HCT116 (cell line): ENCODE measurements at regions not wholly inside any gene's neighbourhood (a gene's known extent, or its start where the extent isn't known, plus 50 kb on each side); places are given as distances from the start of the nearest gene placed in this dataset.

Source experiments
- ATAC-seq: fragments of 200-7000 bp; cut with Tn5 transposase; 2 replicates; pipeline ENCODE4 v1.9.1; 2020; ENCODE audit warnings: mild to moderate bottlenecking, moderate library complexity
- BruUV-seq: library from RNA; stranded (reverse); fragments of 400-500 nt; replicated peaks from 2 replicates; lab custom pipeline; 2021; lab: Mats Ljungman, UMichigan
- CTCF ChIA-PET: fragments of 300-600 bp; sonication (Branson Sonifier 250); formaldehyde crosslinking; loops from one replicate; lab custom pipeline; 2021; ENCODE audit warnings: antibody characterized with exemption; lab: Charles Lee
- POLR2A ChIA-PET: fragments of 300-600, 350-600 bp; sonication (Branson Sonifier 250); formaldehyde crosslinking; loops from one replicate; lab custom pipeline; 2021; ENCODE audit warnings: antibody characterized with exemption; lab: Charles Lee
- RAD21 ChIA-PET, 2 experiments: fragments of 300-600 bp; sonication (Branson Sonifier 250); formaldehyde crosslinking; loops; one replicate each; lab custom pipeline; 2023; ENCODE audit warnings: low total read pairs in 2 of 2; ENCODE audit not compliant: uncharacterized antibody in 2 of 2, unreplicated experiment in 2 of 2, low non-redundant PET in 1 of 2; lab: Charles Lee
- DNase-seq: peaks from one replicate; pipeline ENCODE4 v3.0.0-alpha.2; 2010; ENCODE audit warnings: low read depth, low spot score
- H2AFZ ChIP-seq: fragments of 200-600 bp; shearing (Covaris generic), sonication (generic); 2 replicates; pipeline ENCODE4 v1.6.1; 2017; ENCODE audit warnings: low read depth, mixed run types, mixed read lengths, antibody characterized with exemption, low read length; ENCODE audit not compliant: poor library complexity, severe bottlenecking
- H3K27ac ChIP-seq: 2 replicates; pipeline ENCODE4 v1.5.1; 2012; ENCODE audit warnings: low read depth, low read length
- H3K27me3 ChIP-seq: fragments of 200-600 bp; sonication (generic); 2 replicates; pipeline ENCODE4 v1.6.1; 2016; ENCODE audit warnings: mixed run types, low read length, mixed read lengths; ENCODE audit not compliant: insufficient read depth
- H3K36me3 ChIP-seq, 2 experiments: fragments of 200-500 bp in 1 of 2; fragments of 200-600 bp in 1 of 2; sonication (Bioruptor generic) in 1 of 2; sonication (generic) in 1 of 2; 2 replicates each; pipeline versions ENCODE4 v1.5.1 to v1.6.1; 2014 to 2016; ENCODE audit warnings: low read length in 2 of 2, inconsistent platforms in 1 of 2, mixed read lengths in 1 of 2, mixed run types in 1 of 2; ENCODE audit not compliant: insufficient read depth in 2 of 2, control insufficient read depth in 1 of 2
- H3K4me1 ChIP-seq, 2 experiments: fragments of 200-600 bp in 1 of 2; sonication (generic) in 1 of 2; 2 replicates each; pipeline versions ENCODE4 v1.5.1 to v1.6.1; 2012 to 2017; ENCODE audit warnings: low read length in 2 of 2, inconsistent platforms in 1 of 2, mild to moderate bottlenecking in 1 of 2, mixed read lengths in 1 of 2, mixed run types in 1 of 2, moderate library complexity in 1 of 2; ENCODE audit not compliant: insufficient read depth in 2 of 2, control insufficient read depth in 1 of 2
- H3K4me2 ChIP-seq: fragments of 200-600 bp; sonication (generic); 2 replicates; pipeline ENCODE4 v1.6.1; 2017; ENCODE audit warnings: mixed run types, low read length, mixed read lengths
- H3K4me3 ChIP-seq, 2 experiments: fragments of 200-600 bp in 1 of 2; sonication (generic) in 1 of 2; replicated peaks in 1 of 2; 2 replicates each; pipeline ENCODE4 v1.5.1; 2011 to 2016; ENCODE audit warnings: low read length in 2 of 2, control low read depth in 1 of 2, low read depth in 1 of 2, mild to moderate bottlenecking in 1 of 2, mixed read lengths in 1 of 2, mixed run types in 1 of 2
- H3K79me2 ChIP-seq: fragments of 200-600 bp; sonication (generic); 2 replicates; pipeline ENCODE4 v1.6.1; 2017; ENCODE audit warnings: mild to moderate bottlenecking, mixed run types, low read length, moderate library complexity, mixed read lengths; ENCODE audit not compliant: insufficient read depth
- H3K9ac ChIP-seq: fragments of 200-600 bp; sonication (generic); 2 replicates; pipeline ENCODE4 v1.6.1; 2016; ENCODE audit warnings: low read length, mixed read lengths
- H3K9me2 ChIP-seq: fragments of 200-600 bp; sonication (generic), shearing (Covaris generic); 2 replicates; pipeline ENCODE4 v1.6.1; 2017; ENCODE audit warnings: mixed run types, mild to moderate bottlenecking, moderate library complexity; ENCODE audit not compliant: insufficient read depth
- H3K9me3 ChIP-seq, 2 experiments: fragments of 200-500 bp in 1 of 2; fragments of 200-600 bp in 1 of 2; sonication (Bioruptor generic) in 1 of 2; sonication (generic) in 1 of 2; 2 replicates each; pipeline ENCODE4 v1.6.1; 2014 to 2017; ENCODE audit warnings: low read length in 2 of 2, mixed read lengths in 2 of 2, inconsistent platforms in 1 of 2, low read depth in 1 of 2, mild to moderate bottlenecking in 1 of 2, mixed run types in 1 of 2, moderate library complexity in 1 of 2; ENCODE audit not compliant: control insufficient read depth in 1 of 2, insufficient read depth in 1 of 2
- H4K20me1 ChIP-seq: fragments of 200-600 bp; sonication (generic), shearing (Covaris generic); 2 replicates; pipeline ENCODE4 v1.6.1; 2017; ENCODE audit warnings: mixed run types, mild to moderate bottlenecking, moderate library complexity; ENCODE audit not compliant: insufficient read depth
- ELF1 ChIP-seq: IDR thresholded peaks from 2 replicates; pipeline ENCODE4 v1.6.1; 2012; ENCODE audit warnings: low read depth, borderline replicate concordance
- EZH2 ChIP-seq: fragments of 200-600 bp; sonication (generic); IDR thresholded peaks from 2 replicates; pipeline ENCODE4 v1.6.1; 2017; ENCODE audit warnings: antibody characterized with exemption, mixed run types
- EZH2phosphoT487 ChIP-seq: fragments of 200-600 bp; IDR thresholded peaks from 2 replicates; pipeline ENCODE4 v1.6.1; 2018; ENCODE audit warnings: antibody characterized with exemption, borderline replicate concordance
- JUND ChIP-seq: IDR thresholded peaks from 2 replicates; pipeline ENCODE4 v1.6.1; 2012
- POLR2AphosphoS5 ChIP-seq: IDR thresholded peaks from 2 replicates; pipeline ENCODE4 v1.6.1; 2011; ENCODE audit warnings: mild to moderate bottlenecking, low read depth, low read length, moderate library complexity
- REST ChIP-seq: IDR thresholded peaks from 2 replicates; pipeline ENCODE4 v1.6.1; 2012; ENCODE audit warnings: low read depth
- SP1 ChIP-seq: IDR thresholded peaks from 2 replicates; pipeline ENCODE4 v1.6.1; 2012; ENCODE audit warnings: low read depth
- TCF7L2 ChIP-seq: IDR thresholded peaks from 2 replicates; pipeline ENCODE4 v1.7.0; 2011; ENCODE audit warnings: borderline replicate concordance, inconsistent platforms; ENCODE audit not compliant: insufficient read depth, insufficient read length; ENCODE audit errors: extremely low read depth
- YY1 ChIP-seq: IDR thresholded peaks from 2 replicates; pipeline ENCODE4 v1.6.1; 2011; ENCODE audit warnings: low read length, low read depth, moderate library complexity, mild to moderate bottlenecking; ENCODE audit not compliant: insufficient replicate concordance; ENCODE audit errors: extremely low read depth
- ZBTB33 ChIP-seq: IDR thresholded peaks from 2 replicates; pipeline ENCODE4 v1.6.1; 2011; ENCODE audit warnings: mild to moderate bottlenecking, low read length, moderate library complexity; ENCODE audit not compliant: insufficient replicate concordance; ENCODE audit errors: extremely low read depth
- ZFX ChIP-seq: fragments of 450-650 bp; IDR thresholded peaks from 2 replicates; pipeline ENCODE4 v1.6.1; 2017
- intact Hi-C: fragments of 100-400 bp; cut with micrococcal nuclease; formaldehyde crosslinking; loops from 2 replicates; pipeline ENCODE4 v1.10.0; 2022

DNA sequence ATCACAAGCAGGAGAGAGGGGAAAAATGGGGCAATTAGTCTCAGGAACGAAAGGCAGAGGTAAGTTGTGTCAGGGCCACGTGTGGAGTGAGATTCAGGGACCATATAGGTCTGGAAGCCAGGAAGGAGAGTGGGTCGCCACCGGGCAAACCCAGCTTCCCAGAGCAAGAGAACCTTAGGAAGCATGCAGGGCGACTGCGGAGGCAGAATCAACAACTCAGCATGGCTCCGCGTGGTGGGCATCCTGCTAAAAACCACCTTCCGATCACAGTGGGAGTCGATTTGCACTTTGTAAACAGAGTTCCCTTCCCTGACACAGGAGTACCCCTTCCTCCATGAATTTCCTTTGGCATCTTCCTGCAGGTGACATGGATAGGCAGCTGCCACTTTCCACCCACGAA lies 114.6 kb downstream of the TTC32 start (continued):
- TF ChIP-seq REST, result no peak
- no peak for TF ChIP-seq EZH2
- no peak for TF ChIP-seq ELF1
- TF ChIP-seq POLR2AphosphoS5, result no peak
- TF ChIP-seq, all 23 proteins: peak for 0

- POLR2A ChIA-PET, result no interaction called here
- intact Hi-C loops, result no loop called here
- ATAC-seq, result peak; percentile 44
Observed at GRCh38 chr2:19786408-19787058, 115.2 kb downstream of the TTC32 start.

More at GRCh38 chr2:19786408-19787058, 115.2 kb downstream of the TTC32 start:
- H3K4me3 ChIP-seq, result no peak overlapping the region
- RAD21 ChIA-PET, result no interaction called here
- TF ChIP-seq EZH2phosphoT487 (no peak), POLR2AphosphoS5 (no peak), ZBTB33 (no peak), ZFX (no peak), EZH2 (no peak), TCF7L2 (no peak), JUND (no peak), YY1 (no peak), SP1 (no peak)
- H3K9me2 ChIP-seq, result no peaks in the 10 kb centered on the region
- no peak overlapping the region for H3K9ac ChIP-seq
- DNase-seq, result no peak
- no peaks in the 10 kb centered on the region for H3K9me3 ChIP-seq
- peaks cover 0 to 18% of the 10 kb centered on the region in 2 experiments; a peak in 2 of 4 replicates for H3K4me1 ChIP-seq
- no peaks in the 10 kb centered on the region for H3K36me3 ChIP-seq
- H3K27me3 ChIP-seq, result peaks cover 4% of the 10 kb centered on the region; the same call in 1 of the 2 replicates
- no TSS peak for BruUV-seq
- no peak overlapping the region for H3K27ac ChIP-seq
- CTCF ChIA-PET, result no interaction called here
- H3K4me2 ChIP-seq, result peak overlapping the region; percentile 24
- H3K79me2 ChIP-seq, result no peaks in the 10 kb centered on the region
- no peaks in the 10 kb centered on the region for H4K20me1 ChIP-seq
- H2AFZ ChIP-seq, result peak overlapping the region; percentile 35
